Kasumi-1 (cell line): ENCODE measurements at regions not wholly inside any gene's neighbourhood (a gene's known extent, or its start where the extent isn't known, plus 50 kb on each side); places are given as distances from the start of the nearest gene placed in this dataset.

Experiments used
- DNase-seq, 2 experiments: peaks; one replicate each; lab custom pipeline; 2025; lab: John Stamatoyannopoulos, UW

GRCh38 chr10:123557366-123558108 is 108.6 kb upstream of the GPR26 start:
- no peak for DNase-seq

DNA sequence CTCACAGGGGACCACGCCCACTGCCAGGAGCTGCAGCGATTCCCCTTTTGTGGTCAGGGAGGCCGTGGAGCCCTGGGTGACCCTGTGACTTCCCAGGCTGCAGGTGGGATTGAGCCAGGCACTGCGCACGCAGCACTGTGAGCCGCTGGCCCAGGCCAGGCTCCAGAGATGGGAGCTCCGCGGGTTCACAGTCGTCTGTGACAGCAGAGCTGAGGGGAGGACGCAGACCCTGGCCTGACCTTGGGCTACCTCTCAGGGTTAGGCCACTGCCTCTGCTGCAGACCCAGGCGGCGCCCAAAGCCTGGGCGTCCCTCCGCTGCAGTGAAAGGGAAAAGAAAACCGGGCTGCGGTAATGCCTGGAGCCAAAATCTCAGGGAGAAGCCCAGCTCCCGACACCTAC is 107.5 kb upstream of the GPR26 start:
- no peak for DNase-seq

DNA sequence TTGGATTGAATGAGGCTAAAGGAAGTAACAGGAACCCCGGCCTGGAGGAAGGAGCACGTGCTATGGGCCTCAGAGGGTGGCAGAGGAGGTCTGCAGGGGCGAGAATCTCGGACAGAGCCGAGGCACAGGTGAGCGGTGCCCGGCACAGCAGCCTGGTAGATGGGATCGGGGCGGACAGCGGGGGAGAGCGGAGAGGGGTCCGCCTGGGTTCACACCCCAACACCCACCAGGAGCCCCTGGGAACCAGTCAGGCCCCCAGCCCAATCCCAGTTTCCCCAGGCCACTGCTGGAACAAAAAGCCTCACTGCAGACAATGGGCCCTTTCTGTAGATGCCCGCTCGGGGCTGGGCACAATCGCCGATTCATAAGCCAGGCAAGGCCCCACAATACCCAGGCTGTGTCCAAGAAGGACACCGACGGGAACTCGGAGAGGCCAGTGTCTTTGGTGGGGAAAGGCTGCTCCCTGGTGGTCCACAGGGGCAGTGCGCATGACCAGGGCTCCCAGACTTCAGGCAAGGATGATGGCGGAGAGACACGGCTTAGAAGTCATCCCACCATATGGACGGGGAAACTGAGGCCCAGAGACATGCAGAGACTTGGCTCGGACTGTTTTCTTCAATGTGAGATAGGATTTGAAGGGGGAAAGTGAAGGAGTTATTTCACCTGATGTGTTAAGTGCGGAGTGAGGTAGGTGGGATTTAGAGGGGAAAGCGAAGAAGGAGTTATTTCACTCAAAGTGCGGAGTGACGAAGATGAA is 106.9 kb upstream of the GPR26 start:
- peak; percentile 71 to 79 for DNase-seq

DNA sequence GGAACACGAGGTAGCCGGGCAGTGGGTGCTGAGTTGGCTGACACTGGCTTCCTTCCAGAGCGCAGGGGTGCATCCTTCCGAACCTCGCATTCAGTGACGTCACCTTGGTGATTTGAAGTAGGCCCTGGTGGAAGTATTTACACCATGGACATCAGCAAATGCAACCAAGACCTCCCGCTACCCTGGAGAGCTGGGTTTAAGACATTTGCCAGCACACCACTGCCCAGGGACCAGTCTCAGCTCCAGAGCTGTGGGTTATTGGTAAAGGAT is 106.4 kb upstream of the GPR26 start:
- no peak for DNase-seq

DNA sequence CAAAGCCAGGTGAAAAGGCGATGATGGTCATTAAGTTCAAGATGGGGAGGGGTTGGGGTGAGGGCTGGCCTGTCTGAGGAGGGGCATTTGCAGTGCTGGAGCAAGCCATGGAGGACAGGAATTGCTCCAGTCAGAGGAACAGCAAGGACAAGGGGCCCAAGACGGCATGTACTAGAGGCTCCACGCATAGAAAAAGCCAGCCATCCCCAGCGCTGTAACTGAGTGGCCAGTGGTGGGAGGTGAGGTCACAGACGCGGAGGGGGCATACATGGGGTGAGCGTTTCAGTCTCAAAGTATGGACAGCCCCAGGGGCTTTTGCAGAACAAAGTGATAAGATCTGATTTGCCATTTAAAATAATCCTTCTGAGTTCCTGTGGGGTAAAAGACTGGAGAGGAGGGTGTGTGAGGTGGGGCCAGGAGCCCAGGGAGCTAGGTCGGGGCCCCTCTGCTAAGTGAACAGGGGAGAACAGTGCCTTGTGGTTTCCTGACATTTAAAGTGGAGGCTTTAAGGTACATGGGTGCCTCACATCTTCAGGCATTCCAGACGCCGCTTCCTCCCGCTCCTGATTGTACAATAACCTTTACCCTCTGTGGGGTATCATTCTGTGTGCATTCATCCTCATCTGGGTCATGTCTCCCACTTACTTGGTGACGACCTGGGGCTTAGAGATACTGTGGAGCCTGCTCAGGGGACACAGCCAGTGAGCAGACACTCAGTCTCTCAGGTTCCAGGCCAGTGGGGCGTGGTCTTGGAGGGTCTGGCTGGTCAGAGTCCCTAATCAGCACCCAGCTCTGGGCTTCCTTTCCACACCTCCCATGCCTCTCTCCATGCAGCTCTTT is 105.6 kb upstream of the GPR26 start:
- no peak for DNase-seq

DNA sequence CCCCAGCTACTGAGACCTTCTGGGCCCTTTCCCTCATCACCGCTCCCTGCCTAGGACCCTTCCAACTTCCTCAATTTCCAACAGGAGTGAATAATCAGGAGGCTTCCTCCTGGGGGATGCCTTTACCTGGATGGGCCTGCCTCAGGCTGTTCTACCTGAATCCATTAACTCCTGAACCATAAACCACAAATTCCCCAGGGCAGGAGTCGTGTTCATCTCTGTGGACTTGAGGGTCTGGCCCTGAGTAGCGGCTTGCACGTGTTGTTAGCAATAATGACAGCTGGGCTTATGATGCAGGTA is 105.1 kb upstream of the GPR26 start:
- no peak for DNase-seq

DNA sequence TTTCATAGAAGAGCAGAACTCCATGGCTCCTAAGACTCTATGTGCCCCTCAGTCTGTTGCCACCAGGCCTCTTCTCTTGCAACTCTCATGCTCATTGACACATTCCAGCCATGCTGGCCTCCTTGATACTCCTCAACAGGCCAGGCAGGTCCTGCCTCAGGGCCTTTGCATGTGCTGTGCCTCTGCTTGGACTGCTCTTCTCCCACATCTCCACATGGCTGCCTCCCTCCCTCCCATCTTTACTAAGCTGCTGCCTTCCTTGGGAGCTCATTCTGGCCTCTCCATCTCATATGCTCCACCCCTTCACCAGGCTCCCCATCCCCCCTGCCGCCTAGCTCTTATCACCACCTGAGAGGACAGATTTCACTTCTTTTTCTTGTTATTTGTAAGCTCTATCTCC is 103.8 kb upstream of the GPR26 start:
- no peak for DNase-seq

DNA sequence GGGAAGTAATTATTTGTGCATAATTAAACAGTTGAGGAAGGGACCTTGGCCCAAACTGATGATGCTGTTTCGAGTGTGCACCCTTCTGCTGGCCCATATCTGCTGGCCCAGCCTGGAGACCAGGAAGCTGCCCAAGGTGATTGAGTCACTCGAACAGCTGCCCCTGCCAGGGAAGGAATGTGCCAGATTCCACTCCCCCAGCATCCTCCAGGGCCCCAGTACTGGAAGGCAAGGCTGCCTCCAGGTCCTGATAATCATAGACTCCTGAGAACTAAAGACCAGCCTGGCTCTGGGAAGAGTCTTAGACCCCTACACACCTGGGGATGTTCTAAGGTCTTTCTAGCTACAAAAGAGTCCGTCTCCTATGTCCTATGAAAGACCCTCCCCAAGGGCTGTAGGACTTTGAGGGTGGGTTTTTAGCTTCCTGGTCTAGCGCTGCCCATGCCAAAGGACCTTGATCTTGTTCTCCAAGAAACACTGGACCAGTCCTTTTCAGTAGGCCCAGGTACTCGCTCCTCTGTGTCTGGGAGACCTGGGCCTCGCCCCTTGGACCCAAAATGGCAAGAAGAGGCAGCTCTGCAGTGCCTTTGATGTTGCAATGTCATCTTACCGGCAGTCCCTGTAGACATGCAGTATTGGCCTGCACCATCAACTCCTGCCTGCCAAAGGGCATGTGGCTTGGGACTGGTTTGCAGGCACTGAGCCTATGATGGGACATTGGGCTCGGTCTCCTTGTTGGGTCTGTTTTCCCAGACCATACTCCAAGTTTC is 103.2 kb upstream of the GPR26 start:
- no peak for DNase-seq

GRCh38 chr10:123563581-123563855 is 102.6 kb upstream of the GPR26 start:
- no peak for DNase-seq

DNA sequence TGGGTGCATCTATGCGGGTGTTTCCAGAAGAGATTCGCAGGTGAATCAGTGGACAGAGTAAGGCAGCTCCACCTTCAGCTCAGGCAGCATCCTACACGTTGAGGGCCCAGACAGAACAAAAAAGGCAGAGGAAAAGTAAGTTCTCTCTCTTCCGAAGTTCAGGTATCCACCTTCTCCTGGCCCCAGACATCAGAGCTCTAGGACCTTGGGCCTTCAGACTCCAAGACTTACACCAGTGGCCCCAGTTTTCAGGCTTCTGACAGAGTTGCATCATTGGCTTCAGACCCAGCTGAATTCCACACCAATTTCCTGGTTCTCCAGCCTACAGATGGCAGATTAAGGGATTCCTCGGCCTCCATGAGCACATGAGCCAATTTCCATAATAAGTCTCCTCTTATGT is 102.2 kb upstream of the GPR26 start:
- no peak for DNase-seq

GRCh38 chr10:123564631-123565030 is 101.5 kb upstream of the GPR26 start:
- DNase-seq: no peak

DNA sequence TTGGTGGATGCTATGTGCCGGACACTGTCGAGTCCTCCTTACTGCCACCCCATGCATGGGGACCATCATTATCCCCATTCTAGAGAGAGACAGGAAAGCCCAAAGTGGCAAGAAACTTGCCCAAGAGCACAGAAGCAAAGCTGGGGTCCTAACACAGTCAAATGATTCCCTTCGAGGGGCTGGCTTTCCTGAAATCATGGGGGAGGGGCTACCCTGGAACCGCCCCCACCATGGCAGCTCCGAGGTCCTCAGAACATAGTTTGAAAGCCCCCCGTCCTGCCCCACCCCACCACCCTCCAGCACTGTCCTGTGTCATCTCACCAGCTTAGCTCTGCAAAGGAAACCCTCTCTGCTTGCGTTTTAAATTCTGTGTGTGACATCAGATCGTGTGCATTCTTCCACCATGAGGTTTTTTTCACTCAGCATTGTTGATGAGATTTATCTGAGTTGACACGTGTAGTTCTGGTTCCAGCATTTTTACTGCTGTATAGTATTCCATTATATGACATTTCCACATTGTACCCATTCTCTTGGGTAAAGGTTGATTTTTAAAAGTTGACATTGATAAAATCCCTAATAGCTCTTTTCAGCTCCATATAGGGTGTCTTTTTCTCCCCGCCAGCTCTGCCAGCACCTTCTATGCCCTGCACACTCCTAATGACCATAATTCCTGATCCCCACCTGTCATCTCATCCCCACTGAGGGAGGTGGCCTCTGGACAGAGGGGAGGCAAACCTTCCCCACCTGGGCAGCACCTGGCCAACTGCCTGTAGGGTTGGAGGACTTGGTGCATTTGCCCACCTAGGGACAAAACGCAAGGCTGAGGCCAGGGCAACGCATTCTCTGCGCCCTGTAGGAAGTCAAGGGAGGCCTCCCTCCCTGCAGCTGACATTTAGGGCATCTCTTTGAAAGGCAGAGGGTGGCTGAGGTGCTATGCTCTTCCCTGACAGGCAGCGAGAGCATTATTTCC is 100.2 kb upstream of the GPR26 start:
- no peak for DNase-seq

DNA sequence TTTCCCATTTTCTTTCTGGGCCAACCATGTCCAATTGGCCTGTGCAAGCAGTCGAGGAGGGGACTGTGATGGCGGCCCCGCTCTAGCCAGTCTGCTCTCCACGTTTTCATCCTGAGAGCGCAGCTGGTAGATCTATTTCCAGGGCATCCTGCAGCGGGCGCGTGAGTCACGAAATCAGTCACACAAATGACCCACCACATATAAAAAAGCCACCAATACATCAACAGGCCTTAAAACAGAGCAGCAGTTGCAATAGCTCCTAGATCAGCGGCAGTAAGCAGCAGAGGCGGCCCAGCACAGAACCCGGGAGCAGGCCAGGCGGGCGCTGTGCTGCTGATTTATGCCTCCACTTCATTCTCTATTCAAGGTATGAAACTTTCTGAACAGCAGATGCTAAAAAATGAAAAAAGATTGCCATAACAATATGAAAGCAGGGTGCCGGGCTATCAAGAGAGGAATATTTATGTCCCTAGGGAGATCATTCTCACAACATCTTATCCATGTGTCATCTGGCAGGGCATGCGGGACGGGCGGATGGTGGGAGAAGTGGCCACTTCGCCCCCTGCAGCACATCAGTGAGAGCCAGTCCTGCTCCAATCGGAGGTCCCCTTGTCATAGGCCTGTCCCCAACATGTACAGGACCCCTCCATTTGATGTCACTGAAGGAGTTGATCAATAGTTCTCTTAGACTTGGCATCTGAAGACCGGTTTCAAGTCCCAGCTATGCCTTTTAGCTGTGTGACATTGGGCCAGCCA is 98.0 kb upstream of the GPR26 start:
- DNase-seq: no peak

DNA sequence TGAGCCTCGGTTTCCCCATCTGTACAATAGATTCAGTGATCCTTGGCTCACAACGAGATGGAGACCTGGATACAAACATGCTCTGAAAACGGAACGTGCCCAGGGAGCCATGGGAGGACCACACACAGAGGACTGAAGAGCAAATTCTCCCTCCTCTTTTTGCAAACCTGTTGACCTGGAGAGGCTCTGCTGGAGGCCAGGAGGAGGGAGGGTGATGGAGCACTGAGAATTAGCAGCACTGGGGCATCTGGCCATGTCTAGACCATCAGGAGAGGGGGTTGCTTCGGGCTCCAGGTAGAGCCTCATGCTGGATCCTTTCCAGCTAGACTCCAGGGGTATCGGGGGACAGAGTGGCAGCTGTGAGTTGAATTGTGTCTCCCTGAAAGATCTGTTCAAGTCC is 97.4 kb upstream of the GPR26 start:
- DNase-seq: no peak

DNA sequence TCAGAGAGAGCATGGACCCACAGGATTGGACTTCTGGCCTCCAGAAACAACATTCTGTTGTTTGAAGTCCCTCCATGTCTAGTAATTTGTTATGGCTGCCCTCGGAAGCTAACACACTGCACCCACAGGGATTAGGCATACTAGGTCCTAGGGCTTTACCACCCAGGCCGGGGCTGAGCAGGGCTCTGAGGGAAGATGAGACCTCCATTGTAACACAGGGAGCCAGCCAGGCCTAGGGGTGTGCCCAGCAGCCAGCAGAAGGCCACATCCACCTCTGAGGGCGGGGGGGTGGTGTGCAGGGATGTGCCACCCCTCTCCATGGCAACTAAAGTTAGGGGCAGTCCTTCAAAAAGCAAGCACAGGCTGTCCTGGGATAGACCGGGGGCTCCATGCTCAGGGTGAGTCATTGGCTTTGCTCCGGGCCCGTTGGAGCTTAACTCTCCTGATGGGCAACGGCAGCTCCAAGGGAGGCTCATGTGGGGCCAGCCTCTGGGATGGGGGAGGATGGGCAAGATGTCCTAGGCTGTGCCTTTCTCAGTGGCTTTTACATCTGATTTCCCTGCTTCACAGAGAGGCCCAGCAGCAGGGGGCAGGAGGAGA is 96.6 kb upstream of the GPR26 start:
- DNase-seq: no peak

- no peak for DNase-seq
Measured at GRCh38 chr10:123570051-123570897, 95.9 kb upstream of the GPR26 start.

GRCh38 chr10:123570898-123571515 is 95.1 kb upstream of the GPR26 start:
- DNase-seq: no peak

- no peak for DNase-seq
Measured at GRCh38 chr10:123571978-123572377, 94.2 kb upstream of the GPR26 start.
